GM18499 (cell line): ENCODE measurements at regions not wholly inside any gene's neighbourhood (a gene's known extent, or its start where the extent isn't known, plus 50 kb on each side); places are given as distances from the start of the nearest gene placed in this dataset.

Experiments used
- ATAC-seq: cut with Tn5 transposase; IDR thresholded peaks from one replicate; pipeline ENCODE4 v1.9.1; 2021; ENCODE audit warnings: moderate number of reproducible peaks; ENCODE audit not compliant: insufficient read depth, unreplicated experiment

GRCh38 chr2:180743401-180743800 is 237.0 kb upstream of the UBE2E3 start:
- ATAC-seq, result no peak

GRCh38 chr2:180742801-180743200 is 237.6 kb upstream of the UBE2E3 start:
- ATAC-seq, result no peak

GRCh38 chr2:180739070-180739469 is 241.3 kb upstream of the UBE2E3 start:
- ATAC-seq, result no peak

GRCh38 chr2:180735799-180736198 is 244.6 kb upstream of the UBE2E3 start:
- no peak for ATAC-seq

GRCh38 chr2:180734382-180734781 is 246.0 kb upstream of the UBE2E3 start:
- no peak for ATAC-seq

- ATAC-seq, result no peak
Observed at GRCh38 chr2:180733330-180733729, 247.1 kb upstream of the UBE2E3 start.

- ATAC-seq, result no peak
Observed at GRCh38 chr2:180732337-180732736, 248.1 kb upstream of the UBE2E3 start.

GRCh38 chr2:180730976-180731375 is 249.4 kb upstream of the UBE2E3 start:
- no peak for ATAC-seq

- ATAC-seq, result no peak
Observed at GRCh38 chr2:180728928-180729559, 251.4 kb upstream of the UBE2E3 start.

- ATAC-seq, result no peak
Observed at GRCh38 chr2:180723712-180724111, 256.7 kb upstream of the UBE2E3 start.

GRCh38 chr2:180722551-180723239 is 257.7 kb upstream of the UBE2E3 start:
- no peak for ATAC-seq

- ATAC-seq, result no peak
Observed at GRCh38 chr2:180720829-180721228, 259.6 kb upstream of the UBE2E3 start.

- ATAC-seq, result no peak
Observed at GRCh38 chr2:180717588-180717987, 262.8 kb upstream of the UBE2E3 start.

GRCh38 chr2:180716186-180717180 is 263.9 kb upstream of the UBE2E3 start:
- ATAC-seq, result no peak

- no peak for ATAC-seq
Observed at GRCh38 chr2:180715044-180715443, 265.4 kb upstream of the UBE2E3 start.

- ATAC-seq, result no peak
Observed at GRCh38 chr2:180709392-180710145, 270.8 kb upstream of the UBE2E3 start.

- no peak for ATAC-seq
Observed at GRCh38 chr2:180707884-180708205, 272.6 kb upstream of the UBE2E3 start.

- no peak for ATAC-seq
Observed at GRCh38 chr2:180707175-180707883, 273.1 kb upstream of the UBE2E3 start.

- no peak for ATAC-seq
Observed at GRCh38 chr2:180706694-180707093, 273.7 kb upstream of the UBE2E3 start.

GRCh38 chr2:180705551-180705950 is 274.9 kb upstream of the UBE2E3 start:
- ATAC-seq, result no peak
